OCI-LY7 (cell line): ENCODE measurements at regions not wholly inside any gene's neighbourhood (a gene's known extent, or its start where the extent isn't known, plus 50 kb on each side); places are given as distances from the start of the nearest gene placed in this dataset.

ENCODE experiments used
- BruUV-seq: library from RNA; stranded (reverse); fragments of 400-500 nt; replicated peaks from 2 replicates; lab custom pipeline; 2021; lab: Mats Ljungman, UMichigan
- CTCF ChIA-PET: fragments of 300-600 bp; sonication (Branson Sonifier 250); formaldehyde crosslinking; loops from one replicate; lab custom pipeline; 2022; ENCODE audit warnings: antibody characterized with exemption; ENCODE audit not compliant: unreplicated experiment; lab: Charles Lee
- POLR2A ChIA-PET: fragments of 300-600 bp; sonication (Branson Sonifier 250); formaldehyde crosslinking; loops from one replicate; lab custom pipeline; 2022; ENCODE audit warnings: antibody characterized with exemption; lab: Charles Lee
- DNase-seq: peaks from one replicate; pipeline ENCODE4 v3.0.0-alpha.2; 2015; ENCODE audit warnings: low spot score
- H2AFZ ChIP-seq: fragments of 200-600 bp; sonication (generic), shearing (Covaris generic); 2 replicates; pipeline ENCODE4 v1.6.1; 2014; ENCODE audit warnings: mild to moderate bottlenecking, antibody characterized with exemption, low read length, moderate library complexity
- H3K27ac ChIP-seq: fragments of 200-600 bp; sonication (generic); 2 replicates; pipeline ENCODE4 v1.5.1; 2014; ENCODE audit warnings: mixed run types, low read depth, mild to moderate bottlenecking, moderate library complexity, low read length, inconsistent platforms; ENCODE audit not compliant: poor library complexity, severe bottlenecking
- H3K36me3 ChIP-seq: fragments of 200-600 bp; sonication (generic); 2 replicates; pipeline ENCODE4 v1.6.1; 2014; ENCODE audit warnings: mild to moderate bottlenecking, antibody characterized with exemption, low read length, moderate library complexity, mixed read lengths; ENCODE audit not compliant: insufficient read depth
- H3K4me1 ChIP-seq: fragments of 200-600 bp; sonication (generic); 2 replicates; pipeline ENCODE4 v1.5.1; 2014; ENCODE audit warnings: mild to moderate bottlenecking, low read length; ENCODE audit not compliant: insufficient read depth, poor library complexity, severe bottlenecking
- H3K4me2 ChIP-seq: fragments of 200-600 bp; sonication (generic); 2 replicates; pipeline ENCODE4 v1.6.1; 2014; ENCODE audit warnings: mild to moderate bottlenecking, low read length
- H3K4me3 ChIP-seq: fragments of 200-600 bp; sonication (generic); 2 replicates; pipeline ENCODE4 v1.5.1; 2014; ENCODE audit warnings: mild to moderate bottlenecking, low read depth, low read length; ENCODE audit not compliant: poor library complexity, severe bottlenecking
- H3K79me2 ChIP-seq: fragments of 200-600 bp; sonication (generic); 2 replicates; pipeline ENCODE4 v1.6.1; 2016; ENCODE audit warnings: low read depth, mild to moderate bottlenecking, low read length, moderate library complexity, mixed read lengths; ENCODE audit not compliant: insufficient read depth
- H3K9me2 ChIP-seq: fragments of 200-600 bp; sonication (generic); 2 replicates; pipeline ENCODE4 v1.6.1; 2016; ENCODE audit warnings: mild to moderate bottlenecking, low read length, mixed read lengths; ENCODE audit not compliant: insufficient read depth
- H3K9me3 ChIP-seq: fragments of 200-600 bp; sonication (generic); 2 replicates; pipeline ENCODE4 v1.6.1; 2014; ENCODE audit warnings: mild to moderate bottlenecking, mixed run types, low read length, mixed read lengths
- H4K20me1 ChIP-seq: fragments of 200-600 bp; sonication (generic); 2 replicates; pipeline ENCODE4 v1.6.1; 2014; ENCODE audit warnings: mild to moderate bottlenecking, antibody characterized with exemption, low read length, moderate library complexity, mixed read lengths; ENCODE audit not compliant: insufficient read depth
- EZH2phosphoT487 ChIP-seq: fragments of 200-600 bp; sonication (generic); IDR thresholded peaks from 2 replicates; pipeline ENCODE4 v1.6.1; 2018; ENCODE audit warnings: low read depth, borderline replicate concordance, mild to moderate bottlenecking, mixed run types, antibody characterized with exemption, low read length, moderate library complexity, mixed read lengths
- intact Hi-C: fragments of 100-400 bp; cut with micrococcal nuclease; formaldehyde crosslinking; loops from one replicate; pipeline ENCODE4 v1.10.0; 2022; ENCODE audit not compliant: unreplicated experiment
- TF ChIP-seq, protein P1 (sequence below): fragments of 200-600 bp; sonication (generic); conservative IDR thresholded peaks from 2 replicates; pipeline ENCODE4 v1.5.1; 2014; ENCODE audit warnings: mild to moderate bottlenecking, antibody characterized with exemption, low read length, moderate library complexity, mixed read lengths

DNA sequence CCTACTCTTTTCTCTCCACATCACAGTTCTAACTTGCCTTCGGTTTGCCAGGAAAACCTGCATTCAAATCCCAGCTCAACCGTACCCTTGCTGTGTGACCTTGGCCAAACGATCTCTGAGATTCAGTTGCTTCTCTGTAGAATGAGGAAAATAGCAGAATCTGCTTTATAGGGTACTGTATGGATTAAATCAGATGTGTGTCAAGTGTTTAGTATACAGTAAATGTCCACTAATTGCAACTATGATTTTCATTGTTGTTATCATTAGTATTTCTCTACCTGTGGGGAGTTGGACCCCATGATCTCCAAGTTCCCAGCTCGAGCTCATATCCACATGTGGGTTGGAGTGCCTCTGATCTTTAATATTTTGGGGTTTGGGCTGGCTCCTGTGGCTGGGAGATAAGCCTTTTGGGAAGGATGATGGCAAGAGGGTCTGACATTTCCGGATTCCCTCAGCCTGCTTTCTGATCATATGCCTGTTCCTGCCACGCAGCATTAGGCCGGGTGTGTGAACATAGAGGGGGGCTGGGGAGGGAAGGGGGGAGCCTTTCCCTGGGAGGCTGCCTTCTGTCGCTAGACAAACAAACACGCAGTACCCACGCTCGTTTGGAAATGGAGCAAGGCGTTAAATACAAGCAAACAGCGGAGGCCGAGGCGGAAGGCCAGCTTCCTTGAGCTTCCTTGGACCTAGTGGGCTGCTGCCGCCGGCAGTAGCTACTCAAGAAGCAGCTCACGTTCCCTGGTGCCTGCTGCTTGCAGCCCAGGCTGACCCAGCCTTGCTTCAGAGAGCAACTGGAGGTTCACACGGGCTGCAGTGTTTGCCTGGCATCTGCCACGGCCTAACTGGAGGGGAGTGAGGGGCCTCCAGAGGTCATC lies 213.5 kb upstream of the LHX5 start:
- no peak for TF ChIP-seq EZH2phosphoT487
- TF ChIP-seq, protein P1, sequence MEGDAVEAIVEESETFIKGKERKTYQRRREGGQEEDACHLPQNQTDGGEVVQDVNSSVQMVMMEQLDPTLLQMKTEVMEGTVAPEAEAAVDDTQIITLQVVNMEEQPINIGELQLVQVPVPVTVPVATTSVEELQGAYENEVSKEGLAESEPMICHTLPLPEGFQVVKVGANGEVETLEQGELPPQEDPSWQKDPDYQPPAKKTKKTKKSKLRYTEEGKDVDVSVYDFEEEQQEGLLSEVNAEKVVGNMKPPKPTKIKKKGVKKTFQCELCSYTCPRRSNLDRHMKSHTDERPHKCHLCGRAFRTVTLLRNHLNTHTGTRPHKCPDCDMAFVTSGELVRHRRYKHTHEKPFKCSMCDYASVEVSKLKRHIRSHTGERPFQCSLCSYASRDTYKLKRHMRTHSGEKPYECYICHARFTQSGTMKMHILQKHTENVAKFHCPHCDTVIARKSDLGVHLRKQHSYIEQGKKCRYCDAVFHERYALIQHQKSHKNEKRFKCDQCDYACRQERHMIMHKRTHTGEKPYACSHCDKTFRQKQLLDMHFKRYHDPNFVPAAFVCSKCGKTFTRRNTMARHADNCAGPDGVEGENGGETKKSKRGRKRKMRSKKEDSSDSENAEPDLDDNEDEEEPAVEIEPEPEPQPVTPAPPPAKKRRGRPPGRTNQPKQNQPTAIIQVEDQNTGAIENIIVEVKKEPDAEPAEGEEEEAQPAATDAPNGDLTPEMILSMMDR = no peak
- intact Hi-C loops = no loop called here
- Histone ChIP-seq H3K27ac (no peak overlapping the region), H3K4me2 (no peak overlapping the region), H4K20me1 (no peaks in the 10 kb centered on the region), H3K9me3 (no peaks in the 10 kb centered on the region), H3K4me1 (no peaks in the 10 kb centered on the region), H2AFZ (no peak overlapping the region), H3K4me3 (no peak overlapping the region), H3K9me2 (no peaks in the 10 kb centered on the region), H3K79me2 (no peaks in the 10 kb centered on the region), H3K36me3 (no peaks in the 10 kb centered on the region)
- ChIA-PET CTCF (no interaction called here), POLR2A (no interaction called here)
- DNase-seq = no peak
- BruUV-seq = no TSS peak

DNA sequence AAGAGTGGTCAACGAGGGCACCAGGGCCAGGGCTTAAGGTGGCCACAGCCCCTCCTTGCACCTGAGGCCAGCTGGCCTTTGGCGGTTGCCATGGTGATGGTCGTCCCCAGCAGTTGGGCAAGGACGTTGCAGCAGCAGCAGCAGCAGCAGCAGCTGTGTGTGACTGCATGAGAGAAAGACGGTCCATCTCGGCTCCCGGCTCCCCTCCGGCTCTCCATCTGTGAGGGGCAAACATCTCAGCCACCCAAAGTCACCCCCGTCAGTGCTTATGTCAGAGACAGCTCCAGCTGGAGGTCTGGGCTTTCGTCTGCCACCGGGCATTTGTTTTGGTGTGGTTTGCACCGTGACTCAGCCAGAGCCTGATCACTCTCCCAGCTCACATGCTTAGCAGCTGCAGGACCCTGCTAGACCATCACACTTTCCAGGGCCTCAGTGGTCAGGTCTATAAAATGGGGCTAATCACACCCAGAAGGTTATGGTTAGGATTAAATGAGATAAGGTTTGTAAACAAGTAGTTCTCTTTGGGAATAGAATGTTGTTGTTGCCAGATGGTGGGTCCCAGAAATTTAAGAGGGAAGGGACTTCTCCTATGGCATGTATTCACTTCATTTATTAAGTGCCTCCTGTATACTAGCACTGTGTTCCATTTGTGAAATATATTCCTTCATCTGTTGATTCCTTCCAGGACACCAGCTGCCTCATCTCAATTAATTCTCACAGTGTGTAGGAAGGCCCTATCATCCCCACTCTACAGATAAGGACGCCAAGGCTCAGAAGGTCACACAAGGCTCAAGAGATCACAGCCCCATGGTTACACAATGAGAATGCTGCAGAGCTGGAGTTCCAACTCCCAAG lies 212.6 kb upstream of the LHX5 start:
- DNase-seq = no peak
- no peaks in the 10 kb centered on the region for H3K9me2 ChIP-seq
- H3K9me3 ChIP-seq = no peaks in the 10 kb centered on the region
- H3K36me3 ChIP-seq = no peaks in the 10 kb centered on the region
- H3K27ac ChIP-seq = no peak overlapping the region
- H3K79me2 ChIP-seq = no peaks in the 10 kb centered on the region
- H2AFZ ChIP-seq = no peak overlapping the region
- no peak overlapping the region for H3K4me2 ChIP-seq
- no TSS peak for BruUV-seq
- ChIA-PET POLR2A (no interaction called here), CTCF (no interaction called here)
- H3K4me1 ChIP-seq = no peaks in the 10 kb centered on the region
- no peak overlapping the region for H3K4me3 ChIP-seq
- no peaks in the 10 kb centered on the region for H4K20me1 ChIP-seq
- no peak for TF ChIP-seq EZH2phosphoT487
- TF ChIP-seq, protein P1 = no peak
- intact Hi-C loops = no loop called here
